NOMO-1 treated with dmso at 0.1 percent for 144 hours (cell line): ENCODE measurements at regions not wholly inside any gene's neighbourhood (a gene's known extent, or its start where the extent isn't known, plus 50 kb on each side); places are given as distances from the start of the nearest gene placed in this dataset.

Experiments used
- DNase-seq: peaks from one replicate; lab custom pipeline; 2025; ENCODE audit not compliant: unreplicated experiment; lab: John Stamatoyannopoulos, UW

GRCh38 chr16:35714665-35715064, 2255.3 kb downstream of the TP53TG3F start:
- no peak for DNase-seq

DNA sequence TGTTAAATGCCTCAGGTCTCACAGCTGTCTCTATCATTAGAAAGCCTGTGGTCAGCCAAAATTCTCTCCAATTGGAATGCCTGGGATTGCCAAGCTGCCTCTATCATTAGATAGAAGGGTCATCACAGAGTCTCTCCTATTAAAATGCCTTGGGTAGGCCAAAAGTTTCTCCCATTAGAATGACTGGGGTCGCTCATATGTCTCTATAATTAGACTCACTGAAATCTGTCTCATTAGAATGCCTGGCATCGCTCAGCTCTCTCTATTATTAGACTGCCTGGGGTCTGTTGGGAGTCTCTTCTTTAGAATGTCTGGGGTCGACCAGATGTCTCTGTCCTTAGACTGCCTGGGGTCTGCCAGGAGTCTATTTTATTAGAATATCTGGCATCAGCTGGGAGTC, 2265.1 kb downstream of the TP53TG3F start:
- DNase-seq = no peak

GRCh38 chr16:35725949-35726348, 2266.5 kb downstream of the TP53TG3F start:
- no peak for DNase-seq

- no peak for DNase-seq
Observed at GRCh38 chr16:35730251-35730650, 2270.8 kb downstream of the TP53TG3F start.

GRCh38 chr16:35731341-35732040, 2272.1 kb downstream of the TP53TG3F start:
- DNase-seq = no peak

- DNase-seq = no peak
Observed at GRCh38 chr16:35732046-35732810, 2272.8 kb downstream of the TP53TG3F start.

- DNase-seq = no peak
Observed at GRCh38 chr16:35733278-35733965, 2274.0 kb downstream of the TP53TG3F start.

GRCh38 chr16:35733971-35734702, 2274.7 kb downstream of the TP53TG3F start:
- DNase-seq = no peak

DNA sequence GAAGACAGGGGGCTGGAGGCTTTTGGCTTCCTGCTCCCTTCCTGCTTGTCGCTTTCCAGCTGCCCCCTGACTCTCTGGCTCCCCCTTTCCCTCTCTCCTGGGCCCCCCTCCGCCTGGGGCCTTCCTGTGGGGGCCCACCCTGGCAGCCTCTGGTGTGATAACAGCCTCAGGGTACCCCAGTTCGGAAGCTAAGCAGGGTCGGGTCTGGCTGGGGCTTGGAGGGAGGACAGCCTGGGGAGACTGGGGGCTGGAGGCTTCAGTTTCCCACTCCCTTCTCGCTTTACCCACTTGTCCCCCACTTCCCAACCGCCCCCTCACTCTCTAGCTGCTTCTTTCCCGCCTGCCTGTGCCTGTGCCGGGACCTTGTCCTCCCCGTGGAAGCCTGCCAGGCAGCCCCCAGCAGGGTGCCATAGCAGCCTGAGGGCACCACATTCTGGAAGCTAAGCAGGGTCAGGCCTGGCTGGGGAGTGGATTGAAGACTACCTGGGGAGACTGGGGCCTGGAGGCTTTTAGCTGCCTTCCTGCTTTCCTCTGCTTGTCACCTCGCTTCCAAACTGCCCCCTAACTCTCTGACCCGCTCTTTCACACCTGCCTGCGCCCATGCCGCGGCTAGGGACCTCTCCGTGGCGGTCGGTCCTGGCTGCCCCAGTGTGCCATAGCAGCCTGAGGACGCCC, 2275.5 kb downstream of the TP53TG3F start:
- DNase-seq = no peak

- DNase-seq = no peak
Observed at GRCh38 chr16:35735403-35736251, 2276.2 kb downstream of the TP53TG3F start.

- DNase-seq = no peak
Observed at GRCh38 chr16:35736546-35736945, 2277.1 kb downstream of the TP53TG3F start.

GRCh38 chr16:35737076-35737475, 2277.7 kb downstream of the TP53TG3F start:
- DNase-seq = no peak

GRCh38 chr16:35741546-35741945, 2282.1 kb downstream of the TP53TG3F start:
- no peak for DNase-seq

- no peak for DNase-seq
Observed at GRCh38 chr16:35743101-35743692, 2283.8 kb downstream of the TP53TG3F start.

DNA sequence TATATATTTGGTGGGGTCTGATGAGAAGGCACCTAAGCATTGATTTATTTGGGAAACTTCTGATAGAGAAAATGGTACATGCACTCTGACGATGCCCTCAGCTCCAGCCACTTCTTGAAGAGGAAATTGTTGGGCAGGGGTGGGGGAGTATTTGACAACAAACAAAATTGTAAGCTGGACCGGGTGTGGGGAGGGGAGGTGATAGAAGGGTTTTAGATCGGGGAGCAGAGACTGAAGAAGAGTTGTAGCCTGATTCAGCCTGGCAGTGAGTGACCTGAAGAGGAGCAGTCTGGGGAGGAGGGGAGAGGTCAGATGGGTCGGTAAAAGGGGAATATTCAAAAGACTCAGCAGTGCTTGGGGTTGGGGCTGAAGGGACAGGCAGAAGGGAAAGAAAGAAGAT, 2284.7 kb downstream of the TP53TG3F start:
- no peak for DNase-seq

DNA sequence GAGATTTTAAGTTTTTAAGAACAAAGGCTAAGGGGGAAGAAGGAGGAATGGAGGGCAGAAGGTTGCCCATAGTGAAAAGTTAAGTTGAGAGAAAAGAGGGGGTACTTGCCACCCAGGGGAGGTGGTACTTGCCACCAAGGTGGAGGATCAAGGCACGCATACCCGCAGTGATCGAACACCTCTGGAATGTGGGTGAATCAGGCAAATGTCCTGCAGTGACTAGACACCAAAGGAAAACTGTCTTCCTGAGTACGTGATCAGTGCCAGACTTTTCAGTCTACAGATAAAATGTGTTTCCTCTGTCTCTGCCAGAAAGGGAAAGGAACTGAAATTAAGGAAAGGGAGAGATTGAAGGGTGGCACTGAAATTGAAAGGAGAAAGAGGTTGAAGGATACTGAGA, 2285.3 kb downstream of the TP53TG3F start:
- no peak for DNase-seq

- DNase-seq = no peak
Observed at GRCh38 chr16:35745191-35745590, 2285.8 kb downstream of the TP53TG3F start.

DNA sequence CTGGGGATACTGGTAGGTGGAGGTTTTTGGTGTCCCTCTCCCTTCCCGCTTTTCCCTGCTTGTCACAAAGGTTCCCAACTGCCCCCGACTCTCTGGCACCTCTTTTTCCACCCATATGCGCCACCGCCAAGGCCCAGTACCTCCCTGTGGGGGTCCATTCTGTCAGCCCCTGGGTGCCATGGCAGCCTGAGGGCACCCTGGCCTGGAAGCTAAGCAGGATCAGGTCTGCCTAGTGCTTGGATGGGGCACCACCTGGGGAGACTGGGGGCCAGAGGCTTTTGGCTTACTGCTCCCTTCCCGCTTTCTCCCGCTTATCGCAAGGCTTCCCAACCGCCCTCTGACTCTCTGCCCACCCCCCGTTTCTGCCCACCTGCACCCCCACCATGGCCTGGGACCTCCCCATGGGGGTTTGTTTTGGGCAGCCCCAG, 2286.4 kb downstream of the TP53TG3F start:
- DNase-seq = no peak

DNA sequence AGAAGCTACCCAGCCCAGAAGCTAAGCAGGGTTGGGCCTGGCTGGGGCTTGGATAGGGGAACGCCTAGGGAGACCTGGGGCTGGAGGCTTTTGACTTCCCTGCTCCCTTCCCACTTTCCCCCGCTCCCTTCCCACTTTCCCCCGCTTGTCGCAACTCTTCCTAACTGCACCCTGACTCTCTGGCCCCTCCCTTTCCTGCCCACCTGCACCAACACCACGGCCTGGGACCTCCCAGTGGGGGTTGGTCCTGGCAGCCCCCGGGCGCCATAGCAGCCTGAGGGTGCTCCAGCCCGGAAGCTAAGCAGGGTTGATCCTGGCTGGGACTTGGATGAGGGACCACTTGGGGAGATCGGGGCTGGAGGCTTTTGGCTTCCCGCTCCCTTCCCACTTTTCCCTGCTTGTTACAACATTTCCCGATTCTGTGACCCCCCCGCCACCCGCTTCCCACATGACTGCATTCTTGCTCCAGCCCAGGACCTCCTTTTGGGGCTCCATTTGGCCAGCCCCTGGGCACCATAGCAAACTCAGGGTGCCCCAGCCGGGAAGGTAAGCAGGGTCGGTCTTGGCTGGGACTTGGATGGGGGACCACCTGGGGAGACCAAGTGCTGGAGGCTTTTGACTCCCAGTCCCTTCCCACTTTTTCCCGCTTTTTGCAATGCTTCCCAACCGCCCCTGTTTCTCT, 2287.0 kb downstream of the TP53TG3F start:
- DNase-seq = no peak
